ENCODE measurements at regions not wholly inside any gene's neighbourhood (a gene's known extent, or its start where the extent isn't known, plus 50 kb on each side); places are given as distances from the start of the nearest gene placed in this dataset.
"Not testable (repeated sequence)": the region's sequence is repeated elsewhere in the genome, so short reads cannot be mapped to it uniquely, and the experiment has no call there.

- not testable (repeated sequence) for H3K4me3 ChIP-seq (ENCODE audit: low read length); H2AFZ ChIP-seq (ENCODE audit: low read depth, low read length); H3K9me3 ChIP-seq (ENCODE audit: low read length); H3K4me1 ChIP-seq (ENCODE audit: insufficient read depth, low read length); H3K36me3 ChIP-seq (ENCODE audit: insufficient read depth, low read length); H3K27me3 ChIP-seq (ENCODE audit: insufficient read depth, low read length)
These were observed 55.9 kb upstream of the WIPF3 start for GRCh38 chr7:29750373-29750940.

DNA sequence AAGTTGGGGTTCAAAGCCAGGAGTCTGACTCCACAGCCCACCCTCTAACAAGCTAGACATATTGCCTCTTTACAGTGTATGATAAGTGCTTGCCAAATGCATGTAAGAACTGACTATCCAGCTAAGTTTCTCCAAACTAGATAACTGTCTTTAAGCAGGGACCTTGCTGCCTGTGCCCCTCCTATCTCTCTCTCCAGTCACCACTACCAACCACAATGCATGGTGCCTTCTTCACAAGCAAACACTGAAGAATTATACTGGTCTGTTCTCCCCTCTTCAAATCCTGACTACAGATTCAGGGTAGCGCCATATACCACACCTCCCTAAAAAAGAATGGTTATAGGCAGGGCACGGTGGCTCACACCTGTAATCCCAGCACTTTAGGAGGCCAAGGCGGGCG is 55.3 kb upstream of the WIPF3 start:
- H3K4me3 ChIP-seq (ENCODE audit: low read length); H2AFZ ChIP-seq (ENCODE audit: low read depth, low read length); H3K27me3 ChIP-seq (ENCODE audit: insufficient read depth, low read length); H3K36me3 ChIP-seq (ENCODE audit: insufficient read depth, low read length); H3K9me3 ChIP-seq (ENCODE audit: low read length); H3K4me1 ChIP-seq (ENCODE audit: insufficient read depth, low read length): not testable (repeated sequence)

DNA sequence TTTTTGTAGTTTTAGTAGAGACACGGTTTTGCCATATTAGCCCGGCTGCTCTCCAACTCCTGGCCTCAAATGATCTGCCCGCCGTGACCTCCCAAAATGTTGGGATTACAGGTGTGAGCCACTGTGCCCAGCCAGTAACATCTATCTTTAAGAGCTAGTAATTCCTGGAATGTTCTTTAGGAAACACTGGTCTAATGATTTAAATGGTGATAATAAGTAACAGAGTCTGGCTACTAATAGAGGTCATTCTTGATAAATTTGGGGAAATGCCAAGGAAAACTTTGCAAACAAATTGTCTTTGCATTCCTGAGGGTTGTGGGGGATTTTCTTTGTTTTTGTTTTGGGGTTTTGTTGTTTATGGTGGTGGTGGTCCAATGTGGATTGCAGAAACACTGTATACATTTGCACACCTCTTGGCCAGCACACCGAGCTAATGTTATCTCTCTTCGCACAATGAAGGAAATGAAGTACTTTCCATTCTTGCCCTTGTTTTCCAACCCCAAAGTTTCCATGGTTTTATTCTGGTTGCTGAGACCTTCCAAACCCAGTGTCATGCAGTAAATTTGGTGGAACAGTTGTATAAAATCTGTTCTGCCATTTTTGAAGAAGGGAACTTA is 51.3 kb upstream of the WIPF3 start:
- H3K36me3 ChIP-seq (ENCODE audit: insufficient read depth, low read length) = no peaks in the 10 kb centered on the region
- H3K4me1 ChIP-seq (ENCODE audit: insufficient read depth, low read length) = no peaks in the 10 kb centered on the region
- H3K27me3 ChIP-seq (ENCODE audit: insufficient read depth, low read length) = peaks cover 3% of the 10 kb centered on the region
- no peaks in the 10 kb centered on the region for H3K9me3 ChIP-seq (ENCODE audit: low read length)
- H2AFZ ChIP-seq (ENCODE audit: low read depth, low read length) = no peak overlapping the region
- no peak overlapping the region for H3K4me3 ChIP-seq (ENCODE audit: low read length)
